NB4 (cell line): ENCODE measurements at regions not wholly inside any gene's neighbourhood (a gene's known extent, or its start where the extent isn't known, plus 50 kb on each side); places are given as distances from the start of the nearest gene placed in this dataset.

Experiments
- CTCF ChIP-seq: IDR thresholded peaks from one replicate; pipeline ENCODE4 v1.5.1; 2012; ENCODE audit warnings: low read depth, low read length
- MAX ChIP-seq: IDR thresholded peaks from 2 replicates; pipeline ENCODE4 v1.6.1; 2011; ENCODE audit warnings: low read depth, low read length
- MYC ChIP-seq: IDR thresholded peaks from 2 replicates; pipeline ENCODE4 v1.6.1; 2011; ENCODE audit warnings: low read depth, low read length
- POLR2A ChIP-seq: IDR thresholded peaks from 2 replicates; pipeline ENCODE4 v1.6.1; 2011; ENCODE audit warnings: mild to moderate bottlenecking; ENCODE audit not compliant: insufficient read length; ENCODE audit errors: extremely low read depth

GRCh38 chr4:19241895-19242294, 1009.8 kb upstream of the SLIT2 start:
- TF ChIP-seq POLR2A (no peak), CTCF (no peak), MAX (no peak), MYC (no peak)
